ENCODE measurements at regions not wholly inside any gene's neighbourhood (a gene's known extent, or its start where the extent isn't known, plus 50 kb on each side); places are given as distances from the start of the nearest gene placed in this dataset.

- FAIRE-seq (no peak), DNase-seq (no peak)
- 40 to 80% (median 44%) methylated on average over 2 of the region's 2 CpGs for WGBS, 3 donors
Measured at GRCh38 chr11:97015327-97015726, 625.5 kb downstream of the JRKL start.

GRCh38 chr11:97019305-97019704 is 629.5 kb downstream of the JRKL start:
- H3K27ac ChIP-seq (ENCODE audit: low read depth in 1 of 3, low read length in 2 of 3): no peak overlapping the region
- peaks cover 0 to 2% of the 10 kb centered on the region in 2 donors for H3K9me3 ChIP-seq (ENCODE audit: control insufficient read depth in 2 of 2, insufficient read depth in 1 of 2, low read depth in 1 of 2, low read length in 1 of 2)
- H3K4me3 ChIP-seq (ENCODE audit: low read depth in 1 of 3, low read length in 3 of 3): no peak overlapping the region
- no peaks in the 10 kb centered on the region for H3K4me1 ChIP-seq (ENCODE audit: control insufficient read depth in 3 of 3, insufficient read depth in 2 of 3, low read depth in 1 of 3, low read length in 2 of 3)
- no peaks in the 10 kb centered on the region for H3K36me3 ChIP-seq (ENCODE audit: control insufficient read depth in 3 of 3, insufficient read depth in 2 of 3, low read depth in 1 of 3, low read length in 3 of 3)
- H3K27me3 ChIP-seq (ENCODE audit: control insufficient read depth in 3 of 3, insufficient read depth in 3 of 3, low read length in 3 of 3): no peaks in the 10 kb centered on the region
- WGBS, 3 donors: 73 to 95% (median 93%) methylated on average over 3 of the region's 3 CpGs
- FAIRE-seq (no peak), DNase-seq (no peak)

More at GRCh38 chr11:97015327-97015726, 625.5 kb downstream of the JRKL start:
- H3K9me3 ChIP-seq (ENCODE audit: control insufficient read depth in 2 of 2, insufficient read depth in 1 of 2, low read depth in 1 of 2, low read length in 1 of 2): peaks cover 0 to 2% of the 10 kb centered on the region in 2 donors
- no peak overlapping the region for H3K4me3 ChIP-seq (ENCODE audit: low read depth in 1 of 3, low read length in 3 of 3)
- H3K36me3 ChIP-seq (ENCODE audit: control insufficient read depth in 3 of 3, insufficient read depth in 2 of 3, low read depth in 1 of 3, low read length in 3 of 3): no peaks in the 10 kb centered on the region
- H3K27me3 ChIP-seq (ENCODE audit: control insufficient read depth in 3 of 3, insufficient read depth in 3 of 3, low read length in 3 of 3): no peaks in the 10 kb centered on the region
- no peaks in the 10 kb centered on the region for H3K4me1 ChIP-seq (ENCODE audit: control insufficient read depth in 3 of 3, insufficient read depth in 2 of 3, low read depth in 1 of 3, low read length in 2 of 3)
- no peak overlapping the region for H3K27ac ChIP-seq (ENCODE audit: low read depth in 1 of 3, low read length in 2 of 3)

- DNase-seq (no peak), FAIRE-seq (no peak)
- H3K4me1 ChIP-seq (ENCODE audit: control insufficient read depth in 3 of 3, insufficient read depth in 2 of 3, low read depth in 1 of 3, low read length in 2 of 3): no peaks in the 10 kb centered on the region
- no peak overlapping the region for H3K27ac ChIP-seq (ENCODE audit: low read depth in 1 of 3, low read length in 2 of 3)
- no peaks in the 10 kb centered on the region for H3K36me3 ChIP-seq (ENCODE audit: control insufficient read depth in 3 of 3, insufficient read depth in 2 of 3, low read depth in 1 of 3, low read length in 3 of 3)
- H3K27me3 ChIP-seq (ENCODE audit: control insufficient read depth in 3 of 3, insufficient read depth in 3 of 3, low read length in 3 of 3): no peaks in the 10 kb centered on the region
- H3K4me3 ChIP-seq (ENCODE audit: low read depth in 1 of 3, low read length in 3 of 3): no peak overlapping the region
- peaks cover 0 to 2% of the 10 kb centered on the region in 2 donors for H3K9me3 ChIP-seq (ENCODE audit: control insufficient read depth in 2 of 2, insufficient read depth in 1 of 2, low read depth in 1 of 2, low read length in 1 of 2)
Measured at GRCh38 chr11:97019754-97020153, 629.9 kb downstream of the JRKL start.

- Histone ChIP-seq H3K9me3 (ENCODE audit: control insufficient read depth in 2 of 2, insufficient read depth in 1 of 2, low read depth in 1 of 2, low read length in 1 of 2) (peaks cover 0 to 2% of the 10 kb centered on the region in 2 donors), H3K4me3 (ENCODE audit: low read depth in 1 of 3, low read length in 3 of 3) (no peak overlapping the region), H3K4me1 (ENCODE audit: control insufficient read depth in 3 of 3, insufficient read depth in 2 of 3, low read depth in 1 of 3, low read length in 2 of 3) (no peaks in the 10 kb centered on the region), H3K27ac (ENCODE audit: low read depth in 1 of 3, low read length in 2 of 3) (no peak overlapping the region), H3K27me3 (ENCODE audit: control insufficient read depth in 3 of 3, insufficient read depth in 3 of 3, low read length in 3 of 3) (no peaks in the 10 kb centered on the region), H3K36me3 (ENCODE audit: control insufficient read depth in 3 of 3, insufficient read depth in 2 of 3, low read depth in 1 of 3, low read length in 3 of 3) (no peaks in the 10 kb centered on the region)
- WGBS, 3 donors: 72 to 80% (median 72%) methylated on average over 2 of the region's 2 CpGs
- FAIRE-seq (no peak), DNase-seq (no peak)
Measured at GRCh38 chr11:97022955-97023354, 633.1 kb downstream of the JRKL start.

GRCh38 chr11:97028836-97029406 is 639.1 kb downstream of the JRKL start:
- 93 to 96% (median 94%) methylated on average over 1 of the region's 1 CpG for WGBS, 3 donors
- Histone ChIP-seq H3K4me1 (ENCODE audit: control insufficient read depth in 3 of 3, insufficient read depth in 2 of 3, low read depth in 1 of 3, low read length in 2 of 3) (no peaks in the 10 kb centered on the region), H3K4me3 (ENCODE audit: low read depth in 1 of 3, low read length in 3 of 3) (no peak overlapping the region), H3K27me3 (ENCODE audit: control insufficient read depth in 3 of 3, insufficient read depth in 3 of 3, low read length in 3 of 3) (no peaks in the 10 kb centered on the region), H3K9me3 (ENCODE audit: control insufficient read depth in 2 of 2, insufficient read depth in 1 of 2, low read depth in 1 of 2, low read length in 1 of 2) (no peaks in the 10 kb centered on the region), H3K36me3 (ENCODE audit: control insufficient read depth in 3 of 3, insufficient read depth in 2 of 3, low read depth in 1 of 3, low read length in 3 of 3) (no peaks in the 10 kb centered on the region), H3K27ac (ENCODE audit: low read depth in 1 of 3, low read length in 2 of 3) (no peak overlapping the region)
- no peak for DNase-seq
- FAIRE-seq: no peak

GRCh38 chr11:97033178-97033577 is 643.4 kb downstream of the JRKL start:
- no peaks in the 10 kb centered on the region for H3K9me3 ChIP-seq (ENCODE audit: control insufficient read depth in 2 of 2, insufficient read depth in 1 of 2, low read depth in 1 of 2, low read length in 1 of 2)
- FAIRE-seq: no peak
- H3K27me3 ChIP-seq (ENCODE audit: control insufficient read depth in 3 of 3, insufficient read depth in 3 of 3, low read length in 3 of 3): no peaks in the 10 kb centered on the region
- DNase-seq: no peak
- no peak overlapping the region for H3K27ac ChIP-seq (ENCODE audit: low read depth in 1 of 3, low read length in 2 of 3)
- H3K36me3 ChIP-seq (ENCODE audit: control insufficient read depth in 3 of 3, insufficient read depth in 2 of 3, low read depth in 1 of 3, low read length in 3 of 3): no peaks in the 10 kb centered on the region
- WGBS, 3 donors: 58 to 67% (median 64%) methylated on average over 5 of the region's 5 CpGs
- no peak overlapping the region for H3K4me3 ChIP-seq (ENCODE audit: low read depth in 1 of 3, low read length in 3 of 3)
- H3K4me1 ChIP-seq (ENCODE audit: control insufficient read depth in 3 of 3, insufficient read depth in 2 of 3, low read depth in 1 of 3, low read length in 2 of 3): no peaks in the 10 kb centered on the region

- no peaks in the 10 kb centered on the region for H3K36me3 ChIP-seq (ENCODE audit: control insufficient read depth in 3 of 3, insufficient read depth in 2 of 3, low read depth in 1 of 3, low read length in 3 of 3)
- no peak overlapping the region for H3K27ac ChIP-seq (ENCODE audit: low read depth in 1 of 3, low read length in 2 of 3)
- FAIRE-seq (no peak), DNase-seq (no peak)
- WGBS, 3 donors: 56 to 67% (median 59%) methylated on average over 3 of the region's 3 CpGs
- no peaks in the 10 kb centered on the region for H3K9me3 ChIP-seq (ENCODE audit: control insufficient read depth in 2 of 2, insufficient read depth in 1 of 2, low read depth in 1 of 2, low read length in 1 of 2)
- no peaks in the 10 kb centered on the region for H3K4me1 ChIP-seq (ENCODE audit: control insufficient read depth in 3 of 3, insufficient read depth in 2 of 3, low read depth in 1 of 3, low read length in 2 of 3)
- no peak overlapping the region for H3K4me3 ChIP-seq (ENCODE audit: low read depth in 1 of 3, low read length in 3 of 3)
- H3K27me3 ChIP-seq (ENCODE audit: control insufficient read depth in 3 of 3, insufficient read depth in 3 of 3, low read length in 3 of 3): no peaks in the 10 kb centered on the region
Measured at GRCh38 chr11:97048481-97048880, 658.7 kb downstream of the JRKL start.

GRCh38 chr11:97060184-97060583 is 670.4 kb downstream of the JRKL start:
- H3K27ac ChIP-seq (ENCODE audit: low read depth in 1 of 3, low read length in 2 of 3): no peak overlapping the region
- no peak for FAIRE-seq
- no peak for DNase-seq
- H3K4me1 ChIP-seq (ENCODE audit: control insufficient read depth in 3 of 3, insufficient read depth in 2 of 3, low read depth in 1 of 3, low read length in 2 of 3): no peaks in the 10 kb centered on the region
- 56 to 89% (median 82%) methylated on average over 1 of the region's 1 CpG for WGBS, 3 donors
- peaks cover 2 to 18% of the 10 kb centered on the region in 2 donors for H3K9me3 ChIP-seq (ENCODE audit: control insufficient read depth in 2 of 2, insufficient read depth in 1 of 2, low read depth in 1 of 2, low read length in 1 of 2)
- H3K36me3 ChIP-seq (ENCODE audit: control insufficient read depth in 3 of 3, insufficient read depth in 2 of 3, low read depth in 1 of 3, low read length in 3 of 3): no peaks in the 10 kb centered on the region
- no peaks in the 10 kb centered on the region for H3K27me3 ChIP-seq (ENCODE audit: control insufficient read depth in 3 of 3, insufficient read depth in 3 of 3, low read length in 3 of 3)
- no peak overlapping the region for H3K4me3 ChIP-seq (ENCODE audit: low read depth in 1 of 3, low read length in 3 of 3)

GRCh38 chr11:97069160-97069559 is 679.3 kb downstream of the JRKL start:
- no peak overlapping the region for H3K4me3 ChIP-seq (ENCODE audit: low read depth in 1 of 3, low read length in 3 of 3)
- WGBS, 3 donors: 75 to 79% (median 78%) methylated on average over 3 of the region's 3 CpGs
- H3K9me3 ChIP-seq (ENCODE audit: control insufficient read depth in 2 of 2, insufficient read depth in 1 of 2, low read depth in 1 of 2, low read length in 1 of 2): peaks cover 0 to 12% of the 10 kb centered on the region in 2 donors
- H3K27me3 ChIP-seq (ENCODE audit: control insufficient read depth in 3 of 3, insufficient read depth in 3 of 3, low read length in 3 of 3): no peaks in the 10 kb centered on the region
- no peaks in the 10 kb centered on the region for H3K4me1 ChIP-seq (ENCODE audit: control insufficient read depth in 3 of 3, insufficient read depth in 2 of 3, low read depth in 1 of 3, low read length in 2 of 3)
- no peak overlapping the region for H3K27ac ChIP-seq (ENCODE audit: low read depth in 1 of 3, low read length in 2 of 3)
- no peaks in the 10 kb centered on the region for H3K36me3 ChIP-seq (ENCODE audit: control insufficient read depth in 3 of 3, insufficient read depth in 2 of 3, low read depth in 1 of 3, low read length in 3 of 3)
- DNase-seq: no peak
- no peak for FAIRE-seq
